K562 (cell line): ENCODE measurements at regions not wholly inside any gene's neighbourhood (a gene's known extent, or its start where the extent isn't known, plus 50 kb on each side); places are given as distances from the start of the nearest gene placed in this dataset.

Experiments
- ARID1B ChIP-seq: fragments of 450-650 bp; IDR thresholded peaks from 2 replicates; pipeline ENCODE4 v1.6.1; 2016; ENCODE audit warnings: antibody characterized with exemption, mild to moderate bottlenecking, inconsistent platforms
- CHD4 ChIP-seq: fragments of 200-600 bp; sonication (generic); IDR thresholded peaks from 3 replicates; pipeline ENCODE4 v1.6.1; 2012; ENCODE audit warnings: low read depth, mild to moderate bottlenecking, mixed read lengths, low read length, inconsistent platforms; ENCODE audit not compliant: insufficient read depth, insufficient replicate concordance, poor library complexity, severe bottlenecking
- CREB1 ChIP-seq, 2 experiments: sonication (generic) in 1 of 2; formaldehyde crosslinking in 1 of 2; IDR thresholded peaks; 2 replicates each; pipeline versions ENCODE4 v1.6.1 to v1.8.0; 2012 to 2022; ENCODE audit warnings: inconsistent platforms in 1 of 2, mild to moderate bottlenecking in 1 of 2, missing genetic modification reagents in 1 of 2, moderate library complexity in 1 of 2
- E2F3 ChIP-seq: fragments of 250-450 bp; sonication (Bioruptor Pico); IDR thresholded peaks from 2 replicates; pipeline ENCODE4 v1.4.0; 2020; ENCODE audit warnings: mild to moderate bottlenecking
- ESRRA ChIP-seq: fragments of 450-650 bp; IDR thresholded peaks from 2 replicates; pipeline ENCODE4 v1.6.1; 2014; ENCODE audit warnings: low read depth, mild to moderate bottlenecking, moderate library complexity, borderline replicate concordance
- MAFK ChIP-seq: IDR thresholded peaks from 2 replicates; pipeline ENCODE4 v1.6.1; 2011; ENCODE audit warnings: low read length, improper control_type of control experiment
- MYC ChIP-seq, 2 experiments: fragments of 250-450 bp in 1 of 2; sonication (Bioruptor Pico) in 1 of 2; IDR thresholded peaks; 2 replicates each; pipeline versions ENCODE4 v1.5.1 to v1.6.1; 2012 to 2021; ENCODE audit warnings: low read depth in 2 of 2, borderline replicate concordance in 1 of 2, improper control_type of control experiment in 1 of 2, low read length in 1 of 2, mild to moderate bottlenecking in 1 of 2, moderate library complexity in 1 of 2
- NBN ChIP-seq: fragments of 450-650 bp; IDR thresholded peaks from 2 replicates; pipeline ENCODE4 v1.6.1; 2016; ENCODE audit warnings: low read depth, mild to moderate bottlenecking
- NCOA1 ChIP-seq: fragments of 450-650 bp; IDR thresholded peaks from 2 replicates; pipeline ENCODE4 v1.6.1; 2016; ENCODE audit warnings: low read depth
- POLR2B ChIP-seq: fragments of 450-650 bp; IDR thresholded peaks from 2 replicates; pipeline ENCODE4 v1.6.1; 2018; ENCODE audit warnings: low read depth; ENCODE audit not compliant: partially characterized antibody
- RBM34 ChIP-seq: fragments of 200-400 bp; formaldehyde crosslinking; IDR thresholded peaks from 2 replicates; pipeline ENCODE4 v1.6.1; 2018; ENCODE audit warnings: low read length, borderline replicate concordance; ENCODE audit not compliant: insufficient read depth
- SNRNP70 ChIP-seq: fragments of 200-400 bp; formaldehyde crosslinking; optimal IDR thresholded peaks from 2 replicates; pipeline ENCODE3; 2017; ENCODE audit warnings: low read depth, low read length
- TEAD1 ChIP-seq, 2 experiments: fragments of 450-650 bp in 1 of 2; sonication (generic) in 1 of 2; formaldehyde crosslinking; IDR thresholded peaks; 2 replicates each; pipeline versions ENCODE4 v1.4.0 to v1.8.0; 2020 to 2022; ENCODE audit warnings: mild to moderate bottlenecking in 2 of 2, missing genetic modification reagents in 1 of 2
- TEAD4 ChIP-seq, 2 experiments: sonication (generic) in 1 of 2; formaldehyde crosslinking in 1 of 2; IDR thresholded peaks; 2 replicates each; pipeline versions ENCODE4 v1.6.1 to v1.8.0; 2012 to 2022; ENCODE audit warnings: borderline replicate concordance in 1 of 2, inconsistent platforms in 1 of 2, low read length in 1 of 2, mild to moderate bottlenecking in 1 of 2, missing genetic modification reagents in 1 of 2
- TOE1 ChIP-seq, 2 experiments: fragments of 450-650 bp in 1 of 2; sonication (generic) in 1 of 2; formaldehyde crosslinking in 1 of 2; IDR thresholded peaks; 2 replicates each; pipeline versions ENCODE4 v1.7.1 to v1.8.0; 2016 to 2022; ENCODE audit warnings: borderline replicate concordance in 2 of 2, mild to moderate bottlenecking in 2 of 2, antibody characterized with exemption in 1 of 2, inconsistent platforms in 1 of 2, low read depth in 1 of 2, missing genetic modification reagents in 1 of 2, moderate library complexity in 1 of 2
- ZNF24 ChIP-seq: fragments of 450-650 bp; IDR thresholded peaks from 2 replicates; pipeline ENCODE4 v1.6.1; 2016
- ZNF592 ChIP-seq: fragments of 450-650 bp; IDR thresholded peaks from 2 replicates; pipeline ENCODE4 v1.6.1; 2017; ENCODE audit warnings: antibody characterized with exemption, mild to moderate bottlenecking
- TF ChIP-seq, protein P1 (sequence below): sonication (generic); formaldehyde crosslinking; IDR thresholded peaks from 2 replicates; pipeline ENCODE4 v1.8.0; 2022; ENCODE audit warnings: mild to moderate bottlenecking, missing genetic modification reagents
- TF ChIP-seq, protein P2 (sequence below): fragments of 450-650 bp; formaldehyde crosslinking; IDR thresholded peaks from 2 replicates; pipeline ENCODE4 v1.4.0; 2022; ENCODE audit warnings: mild to moderate bottlenecking, moderate library complexity

- TF ChIP-seq TEAD4 (IDR thresholded peaks at IDR 0.05; ENCODE audit: low read length) (peak; percentile 65), TEAD4 (CRISPR knock-in tag; IDR thresholded peaks at IDR 0.05; ENCODE audit: borderline replicate concordance) (peak; percentile 93; the same call in 1 of the 2 replicates), NCOA1 (peak; percentile 84; the same call in 1 of the 2 replicates), ZNF592 (peak; percentile 85), RBM34 (no peak), CHD4 (no peak), CREB1 (IDR thresholded peaks at IDR 0.05) (peak; percentile 95), CREB1 (CRISPR knock-in tag; IDR thresholded peaks at IDR 0.05) (peak; percentile 92), MYC (IDR thresholded peaks at IDR 0.05; ENCODE audit: low read depth, low read length) (peak; percentile 41), MYC (CRISPR knock-in tag; IDR thresholded peaks at IDR 0.05; ENCODE audit: borderline replicate concordance, low read depth) (0 out of 2 replicates have a peak, but pooled peaks have one; percentile 36), ARID1B (peak; percentile 57), E2F3 (CRISPR knock-in tag) (peak; percentile 44; the same call in 1 of the 2 replicates), POLR2B (peak; percentile 75), ZNF24 (peak; percentile 88), SNRNP70 (no peak), MAFK (peak; percentile 34; the same call in 1 of the 2 replicates), TEAD1 (CRISPR knock-in tag; IDR thresholded peaks at IDR 0.05) (peak; percentile 63 to 91; a peak in 2 of 4 replicates), TOE1 (IDR thresholded peaks at IDR 0.05; ENCODE audit: borderline replicate concordance) (peak; percentile 75; the same call in 1 of the 2 replicates), TOE1 (CRISPR knock-in tag; IDR thresholded peaks at IDR 0.05; ENCODE audit: borderline replicate concordance, low read depth) (0 out of 2 replicates have a peak, but pooled peaks have one; percentile 30), NBN (peak; percentile 82), ESRRA (peak; percentile 60)
- TF ChIP-seq, protein P1, sequence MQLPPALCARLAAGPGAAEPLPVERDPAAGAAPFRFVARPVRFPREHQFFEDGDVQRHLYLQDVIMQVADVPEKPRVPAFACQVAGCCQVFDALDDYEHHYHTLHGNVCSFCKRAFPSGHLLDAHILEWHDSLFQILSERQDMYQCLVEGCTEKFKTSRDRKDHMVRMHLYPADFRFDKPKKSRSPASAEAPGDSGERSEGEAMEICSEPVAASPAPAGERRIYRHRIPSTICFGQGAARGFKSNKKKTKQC (CRISPR knock-in tag), result peak; percentile 98
- TF ChIP-seq, protein P2, sequence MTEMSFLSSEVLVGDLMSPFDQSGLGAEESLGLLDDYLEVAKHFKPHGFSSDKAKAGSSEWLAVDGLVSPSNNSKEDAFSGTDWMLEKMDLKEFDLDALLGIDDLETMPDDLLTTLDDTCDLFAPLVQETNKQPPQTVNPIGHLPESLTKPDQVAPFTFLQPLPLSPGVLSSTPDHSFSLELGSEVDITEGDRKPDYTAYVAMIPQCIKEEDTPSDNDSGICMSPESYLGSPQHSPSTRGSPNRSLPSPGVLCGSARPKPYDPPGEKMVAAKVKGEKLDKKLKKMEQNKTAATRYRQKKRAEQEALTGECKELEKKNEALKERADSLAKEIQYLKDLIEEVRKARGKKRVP, result 0 out of 2 replicates have a peak, but pooled peaks have one; percentile 3
Observed at GRCh38 chr6:158869826-158870648, 50.9 kb upstream of the EZR start (continued).
